ENCODE measurements at regions not wholly inside any gene's neighbourhood (a gene's known extent, or its start where the extent isn't known, plus 50 kb on each side); places are given as distances from the start of the nearest gene placed in this dataset.
A peak's percentile ranks its signal among the peaks of the same experiment; 100 is the strongest.

DNA sequence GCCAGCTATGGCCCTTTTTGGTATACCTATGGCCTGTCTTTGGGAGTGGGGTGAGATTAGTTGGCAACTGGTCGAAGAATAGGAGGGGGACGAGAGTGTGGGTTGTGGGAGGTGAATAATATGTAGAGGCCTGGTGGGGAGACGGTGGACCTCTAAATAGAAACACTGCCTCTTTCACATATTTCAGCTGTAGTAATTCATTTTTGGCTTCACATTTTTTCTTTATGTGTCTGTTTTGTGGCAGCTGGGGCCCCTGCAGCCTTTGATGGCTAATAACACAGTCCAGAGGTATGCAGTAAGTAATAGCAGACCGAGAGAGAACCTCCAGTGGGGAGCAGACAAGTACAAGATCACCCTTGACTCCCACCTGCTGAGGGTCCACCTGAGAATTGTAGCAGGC is 75.9 kb downstream of the HLX start:
- no peak overlapping the region for H3K27ac ChIP-seq
- no peak for DNase-seq (ENCODE audit: low spot score)
- H3K4me1 ChIP-seq: no peaks in the 10 kb centered on the region
- no peaks in the 10 kb centered on the region for H3K36me3 ChIP-seq
- H3K4me3 ChIP-seq: no peak overlapping the region
- TF ChIP-seq, protein P1, sequence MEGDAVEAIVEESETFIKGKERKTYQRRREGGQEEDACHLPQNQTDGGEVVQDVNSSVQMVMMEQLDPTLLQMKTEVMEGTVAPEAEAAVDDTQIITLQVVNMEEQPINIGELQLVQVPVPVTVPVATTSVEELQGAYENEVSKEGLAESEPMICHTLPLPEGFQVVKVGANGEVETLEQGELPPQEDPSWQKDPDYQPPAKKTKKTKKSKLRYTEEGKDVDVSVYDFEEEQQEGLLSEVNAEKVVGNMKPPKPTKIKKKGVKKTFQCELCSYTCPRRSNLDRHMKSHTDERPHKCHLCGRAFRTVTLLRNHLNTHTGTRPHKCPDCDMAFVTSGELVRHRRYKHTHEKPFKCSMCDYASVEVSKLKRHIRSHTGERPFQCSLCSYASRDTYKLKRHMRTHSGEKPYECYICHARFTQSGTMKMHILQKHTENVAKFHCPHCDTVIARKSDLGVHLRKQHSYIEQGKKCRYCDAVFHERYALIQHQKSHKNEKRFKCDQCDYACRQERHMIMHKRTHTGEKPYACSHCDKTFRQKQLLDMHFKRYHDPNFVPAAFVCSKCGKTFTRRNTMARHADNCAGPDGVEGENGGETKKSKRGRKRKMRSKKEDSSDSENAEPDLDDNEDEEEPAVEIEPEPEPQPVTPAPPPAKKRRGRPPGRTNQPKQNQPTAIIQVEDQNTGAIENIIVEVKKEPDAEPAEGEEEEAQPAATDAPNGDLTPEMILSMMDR (IDR thresholded peaks at IDR 0.05): no peak
- H3K27me3 ChIP-seq: no peaks in the 10 kb centered on the region
- H3K9me3 ChIP-seq: peaks cover 0 to 12% of the 10 kb centered on the region in 2 donors

DNA sequence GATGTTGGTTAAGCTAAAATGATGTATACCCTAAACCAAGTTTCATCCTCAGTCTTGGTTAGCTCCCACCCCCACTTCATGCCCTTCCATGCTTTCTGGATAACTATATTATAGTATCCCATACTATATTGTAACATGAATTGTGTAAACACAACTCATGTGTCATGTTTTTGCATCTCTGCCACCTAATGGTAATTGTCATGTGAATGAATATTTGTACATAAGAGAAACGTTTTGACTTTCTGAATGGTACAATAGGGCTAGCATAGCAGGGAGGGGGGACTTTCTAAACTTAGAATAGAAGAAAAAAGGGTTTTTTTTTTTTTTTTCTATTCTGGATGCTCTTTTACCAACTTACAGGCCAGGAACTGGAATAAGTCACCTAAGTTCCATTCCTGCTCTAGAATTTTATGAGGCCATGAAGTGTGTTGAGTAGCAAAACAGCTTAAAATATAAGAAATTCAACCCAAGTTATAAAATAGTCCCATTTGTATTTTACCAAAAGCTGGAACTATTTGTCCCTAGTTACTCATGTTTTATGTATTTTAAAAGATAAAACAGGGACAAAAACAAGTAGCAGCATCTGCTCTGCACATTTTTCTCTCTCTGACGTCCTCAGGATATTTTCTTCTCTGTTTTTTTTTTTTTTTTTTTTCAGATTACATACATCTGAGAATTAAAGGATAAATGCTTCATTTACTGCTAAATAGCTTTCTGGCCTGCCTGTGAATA is 77.4 kb downstream of the HLX start:
- Histone ChIP-seq H3K4me3 (no peak overlapping the region), H3K27me3 (no peaks in the 10 kb centered on the region), H3K9me3 (no peaks in the 10 kb centered on the region), H3K4me1 (no peaks in the 10 kb centered on the region), H3K36me3 (no peaks in the 10 kb centered on the region), H3K27ac (peak overlapping the region; percentile 46 to 74)
- TF ChIP-seq, protein P1 (IDR thresholded peaks at IDR 0.05): no peak
- DNase-seq (ENCODE audit: low spot score): no peak

DNA sequence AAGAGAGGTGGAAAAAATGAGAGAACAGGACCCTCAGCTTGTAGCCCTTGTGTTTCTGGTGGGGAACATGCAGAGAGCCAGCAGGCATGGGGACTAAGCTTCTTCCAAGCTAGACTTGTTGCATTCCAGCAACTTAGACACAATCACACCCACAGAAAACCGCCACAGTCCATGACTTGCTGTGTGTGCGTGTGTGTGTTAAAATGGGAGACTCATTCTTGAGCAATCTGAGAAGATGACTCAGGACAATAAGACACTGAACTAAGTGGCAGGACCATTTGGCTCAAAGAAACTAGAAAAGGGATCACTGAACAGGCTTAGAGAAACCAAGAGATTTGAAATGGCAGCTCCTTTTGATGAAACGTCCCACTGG is 78.0 kb downstream of the HLX start:
- Histone ChIP-seq H3K9me3 (no peaks in the 10 kb centered on the region), H3K4me1 (no peaks in the 10 kb centered on the region), H3K27me3 (no peaks in the 10 kb centered on the region), H3K4me3 (no peak overlapping the region), H3K36me3 (no peaks in the 10 kb centered on the region), H3K27ac (peak overlapping the region; percentile 46 to 74)
- DNase-seq (ENCODE audit: low spot score): peak; percentile 78
- TF ChIP-seq, protein P1 (IDR thresholded peaks at IDR 0.05): no peak

DNA sequence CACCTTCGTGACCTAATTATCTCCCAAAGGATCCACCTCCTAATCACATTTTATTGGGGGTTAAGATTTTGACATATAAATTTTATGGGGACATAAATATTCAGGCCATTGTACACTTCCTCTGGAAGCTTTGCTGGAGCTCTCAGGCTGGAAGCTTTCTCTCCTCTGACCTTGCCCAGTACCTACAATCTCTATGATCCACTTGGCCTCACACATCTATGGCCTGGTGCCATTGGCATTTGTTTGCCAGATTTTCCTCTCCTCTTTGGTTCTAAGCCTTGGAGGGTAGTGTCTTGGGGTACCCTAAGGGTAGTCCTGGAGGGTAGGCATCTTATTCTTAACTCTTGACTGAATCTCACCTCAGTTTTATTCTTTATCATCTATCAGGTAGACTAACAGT is 79.0 kb downstream of the HLX start:
- Histone ChIP-seq H3K4me3 (no peak overlapping the region), H3K36me3 (no peaks in the 10 kb centered on the region), H3K27me3 (no peaks in the 10 kb centered on the region), H3K9me3 (no peaks in the 10 kb centered on the region), H3K4me1 (no peaks in the 10 kb centered on the region), H3K27ac (no peak overlapping the region)
- no peak for DNase-seq (ENCODE audit: low spot score)
- TF ChIP-seq, protein P1 (IDR thresholded peaks at IDR 0.05): no peak

DNA sequence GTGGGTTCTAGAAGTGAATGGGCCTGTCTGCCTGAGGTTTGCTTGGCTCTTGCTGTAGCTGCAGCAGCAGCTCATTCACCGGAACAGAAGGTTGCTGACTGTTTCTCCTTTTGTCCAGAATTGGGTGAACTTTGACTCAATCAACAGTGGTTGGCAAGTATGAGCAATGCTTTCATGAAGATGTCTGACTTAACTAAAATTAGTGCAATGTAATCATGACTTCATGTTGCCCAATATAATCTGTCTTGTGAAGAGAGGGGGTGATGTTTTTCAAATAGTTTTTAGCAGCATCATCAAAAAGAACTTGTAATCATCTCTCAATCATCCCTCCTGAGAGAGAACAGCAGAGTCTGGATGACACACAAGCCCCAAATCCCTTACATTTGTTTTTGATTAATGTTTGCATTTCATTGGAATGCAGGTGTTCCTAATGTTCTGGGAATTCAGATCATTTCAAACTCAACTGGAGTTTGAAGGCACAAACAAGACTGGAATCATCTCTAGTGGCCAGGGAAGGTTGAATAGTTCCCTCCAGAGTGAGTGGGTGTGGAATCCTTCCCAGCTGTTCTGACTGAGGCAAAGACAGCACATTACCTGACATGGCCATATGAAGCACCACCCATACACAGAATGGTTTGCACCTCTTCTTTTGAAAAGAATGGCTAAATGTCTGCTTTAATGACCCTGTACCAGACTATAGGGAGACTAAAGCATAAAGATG is 82.9 kb downstream of the HLX start:
- TF ChIP-seq, protein P1 (IDR thresholded peaks at IDR 0.05): no peak
- no peak for DNase-seq (ENCODE audit: low spot score)
- no peak overlapping the region for H3K27ac ChIP-seq
- H3K4me3 ChIP-seq: no peak overlapping the region
- H3K9me3 ChIP-seq: peaks cover 0 to 6% of the 10 kb centered on the region in 2 donors
- no peaks in the 10 kb centered on the region for H3K36me3 ChIP-seq
- H3K27me3 ChIP-seq: no peaks in the 10 kb centered on the region
- H3K4me1 ChIP-seq: no peaks in the 10 kb centered on the region
